Smooth muscle cell (in vitro differentiated cells): ENCODE measurements at regions not wholly inside any gene's neighbourhood (a gene's known extent, or its start where the extent isn't known, plus 50 kb on each side); places are given as distances from the start of the nearest gene placed in this dataset.

ENCODE experiments used
- DNase-seq: peaks from one replicate; lab custom pipeline; 2025; ENCODE audit not compliant: unreplicated experiment; lab: John Stamatoyannopoulos, UW
- H2AFZ ChIP-seq: fragments of 200-600 bp; sonication (generic); 2 replicates; pipeline ENCODE4 v1.6.0; 2016; ENCODE audit warnings: antibody characterized with exemption, low read depth, mild to moderate bottlenecking
- H3F3A ChIP-seq: fragments of 200-600 bp; sonication (generic); 2 replicates; pipeline ENCODE4 v1.6.0; 2017; ENCODE audit warnings: antibody characterized with exemption, low read depth
- H3K27ac ChIP-seq: fragments of 200-600 bp; sonication (generic); 2 replicates; pipeline ENCODE4 v1.5.1; 2016; ENCODE audit warnings: low read depth, mild to moderate bottlenecking
- H3K27me3 ChIP-seq: fragments of 200-600 bp; sonication (generic); 2 replicates; pipeline ENCODE4 v1.6.1; 2016; ENCODE audit warnings: low read depth, mild to moderate bottlenecking
- H3K36me3 ChIP-seq: fragments of 200-600 bp; sonication (generic); 2 replicates; pipeline ENCODE4 v1.5.1; 2016; ENCODE audit warnings: low read depth
- H3K4me1 ChIP-seq: fragments of 200-600 bp; sonication (generic); 2 replicates; pipeline ENCODE4 v1.5.1; 2016; ENCODE audit warnings: low read depth
- H3K4me2 ChIP-seq: fragments of 200-600 bp; sonication (generic); 2 replicates; pipeline ENCODE4 v1.6.0; 2016; ENCODE audit warnings: mild to moderate bottlenecking
- H3K4me3 ChIP-seq: fragments of 200-600 bp; sonication (generic); 2 replicates; pipeline ENCODE4 v1.5.1; 2016; ENCODE audit warnings: mild to moderate bottlenecking
- H3K79me2 ChIP-seq: fragments of 200-600 bp; sonication (generic); 2 replicates; pipeline ENCODE4 v1.6.0; 2016; ENCODE audit warnings: low read depth, mild to moderate bottlenecking
- H3K9ac ChIP-seq: fragments of 200-600 bp; sonication (generic); 2 replicates; pipeline ENCODE4 v1.6.0; 2016; ENCODE audit warnings: low read depth
- H3K9me3 ChIP-seq: fragments of 200-600 bp; sonication (generic); replicated peaks from 2 replicates; pipeline ENCODE4 v1.5.1; 2016; ENCODE audit warnings: low read depth
- H4K20me1 ChIP-seq: fragments of 200-600 bp; sonication (generic); 2 replicates; pipeline ENCODE4 v1.6.0; 2016; ENCODE audit warnings: low read depth
- WGBS: methylation state at CpG from one replicate; pipeline ENCODE4 v1.1.7; 2016; ENCODE audit warnings: low lambda C conversion rate; 5-methylcytosine and 5-hydroxymethylcytosine counted together
- TF ChIP-seq, protein P1 (sequence below): fragments of 200-600 bp; sonication (generic); IDR thresholded peaks from 2 replicates; pipeline ENCODE4 v1.5.1; 2017; ENCODE audit warnings: borderline replicate concordance, mild to moderate bottlenecking, antibody characterized with exemption; ENCODE audit not compliant: insufficient read depth, poor library complexity, severe bottlenecking

DNA sequence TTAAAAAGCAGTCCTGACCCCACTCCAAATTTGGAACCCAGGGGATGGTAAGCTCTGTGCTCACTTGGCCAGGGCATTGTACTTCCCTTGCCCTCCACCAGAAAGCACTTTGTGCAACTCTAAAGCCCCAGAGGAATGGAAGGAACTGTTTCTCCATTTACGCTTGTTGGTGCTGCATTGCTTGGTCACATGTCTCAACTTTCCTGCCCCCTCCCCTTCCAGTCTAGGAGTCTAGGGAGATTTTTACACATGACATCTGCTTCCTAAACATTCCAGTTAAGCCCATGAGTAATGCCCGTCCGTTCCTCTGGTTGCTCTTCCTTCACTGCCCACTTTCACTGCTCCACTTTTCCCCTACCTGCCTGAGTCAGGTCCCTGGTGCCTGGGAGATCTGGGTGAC is 92.6 kb upstream of the MAP1LC3B2 start:
- Histone ChIP-seq H3K79me2 (no peaks in the 10 kb centered on the region), H3F3A (peaks cover 5% of the 10 kb centered on the region), H3K27me3 (no peaks in the 10 kb centered on the region), H3K4me2 (no peak overlapping the region), H3K27ac (no peak overlapping the region), H3K36me3 (no peaks in the 10 kb centered on the region), H3K9me3 (no peaks in the 10 kb centered on the region), H3K4me1 (no peaks in the 10 kb centered on the region), H2AFZ (no peak overlapping the region), H4K20me1 (no peaks in the 10 kb centered on the region), H3K9ac (no peak overlapping the region), H3K4me3 (no peak overlapping the region)
- 6% methylated on average over 3 of the region's 3 CpGs for WGBS
- TF ChIP-seq, protein P1, sequence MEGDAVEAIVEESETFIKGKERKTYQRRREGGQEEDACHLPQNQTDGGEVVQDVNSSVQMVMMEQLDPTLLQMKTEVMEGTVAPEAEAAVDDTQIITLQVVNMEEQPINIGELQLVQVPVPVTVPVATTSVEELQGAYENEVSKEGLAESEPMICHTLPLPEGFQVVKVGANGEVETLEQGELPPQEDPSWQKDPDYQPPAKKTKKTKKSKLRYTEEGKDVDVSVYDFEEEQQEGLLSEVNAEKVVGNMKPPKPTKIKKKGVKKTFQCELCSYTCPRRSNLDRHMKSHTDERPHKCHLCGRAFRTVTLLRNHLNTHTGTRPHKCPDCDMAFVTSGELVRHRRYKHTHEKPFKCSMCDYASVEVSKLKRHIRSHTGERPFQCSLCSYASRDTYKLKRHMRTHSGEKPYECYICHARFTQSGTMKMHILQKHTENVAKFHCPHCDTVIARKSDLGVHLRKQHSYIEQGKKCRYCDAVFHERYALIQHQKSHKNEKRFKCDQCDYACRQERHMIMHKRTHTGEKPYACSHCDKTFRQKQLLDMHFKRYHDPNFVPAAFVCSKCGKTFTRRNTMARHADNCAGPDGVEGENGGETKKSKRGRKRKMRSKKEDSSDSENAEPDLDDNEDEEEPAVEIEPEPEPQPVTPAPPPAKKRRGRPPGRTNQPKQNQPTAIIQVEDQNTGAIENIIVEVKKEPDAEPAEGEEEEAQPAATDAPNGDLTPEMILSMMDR: no peak
- DNase-seq: no peak

DNA sequence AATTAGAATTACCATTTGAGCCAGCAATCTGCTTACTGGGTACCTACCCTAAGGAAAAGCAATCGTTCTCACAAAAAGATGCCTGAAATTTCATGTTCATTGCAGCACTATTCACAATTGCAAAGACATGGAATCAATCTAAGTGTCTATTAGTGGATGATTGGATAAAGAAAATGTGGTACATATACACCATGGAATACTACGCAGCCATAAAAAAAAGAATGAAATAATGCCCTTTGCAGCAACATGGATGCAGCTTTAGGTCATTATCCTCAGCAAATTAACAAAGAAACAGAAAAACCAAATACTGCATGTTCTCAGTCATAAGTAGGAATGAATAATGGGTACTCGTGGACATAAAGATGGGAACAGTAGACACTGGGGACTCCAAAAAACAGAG is 89.8 kb upstream of the MAP1LC3B2 start:
- H3K9ac ChIP-seq: no peak overlapping the region
- no peaks in the 10 kb centered on the region for H3K79me2 ChIP-seq
- no peaks in the 10 kb centered on the region for H3K36me3 ChIP-seq
- no peak for DNase-seq
- no peak overlapping the region for H3K4me3 ChIP-seq
- no peak overlapping the region for H2AFZ ChIP-seq
- H3K9me3 ChIP-seq: no peaks in the 10 kb centered on the region
- no peak overlapping the region for H3K4me2 ChIP-seq
- H3K4me1 ChIP-seq: no peaks in the 10 kb centered on the region
- H3K27me3 ChIP-seq: no peaks in the 10 kb centered on the region
- peaks cover 5% of the 10 kb centered on the region for H3F3A ChIP-seq
- no peaks in the 10 kb centered on the region for H4K20me1 ChIP-seq
- no peak overlapping the region for H3K27ac ChIP-seq
- 74% methylated on average over 3 of the region's 3 CpGs for WGBS
- TF ChIP-seq, protein P1: no peak

DNA sequence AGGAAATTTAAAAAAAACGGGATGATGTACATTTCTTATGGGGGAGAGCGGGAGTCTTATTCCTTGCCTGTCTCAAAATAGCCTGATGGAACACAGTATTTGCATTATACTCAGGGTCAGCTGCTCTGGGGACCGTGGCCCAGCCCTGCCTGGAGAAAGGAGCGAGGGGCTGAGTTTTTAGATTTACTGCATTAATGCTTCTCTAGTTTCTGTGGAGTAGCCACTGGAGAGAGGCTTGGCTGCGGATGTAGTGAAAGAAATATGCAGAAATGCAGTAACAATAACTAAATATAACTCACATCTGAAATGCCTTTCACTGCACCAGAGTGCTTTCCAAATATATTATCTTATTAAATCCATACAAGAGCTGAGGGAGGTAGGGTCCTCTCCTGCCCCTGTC is 87.6 kb upstream of the MAP1LC3B2 start:
- Histone ChIP-seq H3K4me1 (no peaks in the 10 kb centered on the region), H2AFZ (no peak overlapping the region), H3K27ac (no peak overlapping the region), H3K9me3 (no peaks in the 10 kb centered on the region), H3K27me3 (no peaks in the 10 kb centered on the region), H3K79me2 (no peaks in the 10 kb centered on the region), H3K36me3 (no peaks in the 10 kb centered on the region), H3K4me2 (no peak overlapping the region), H4K20me1 (no peaks in the 10 kb centered on the region), H3K9ac (no peak overlapping the region), H3F3A (no peaks in the 10 kb centered on the region), H3K4me3 (no peak overlapping the region)
- WGBS: 89% methylated on average over 5 of the region's 5 CpGs
- DNase-seq: no peak
- TF ChIP-seq, protein P1: no peak

DNA sequence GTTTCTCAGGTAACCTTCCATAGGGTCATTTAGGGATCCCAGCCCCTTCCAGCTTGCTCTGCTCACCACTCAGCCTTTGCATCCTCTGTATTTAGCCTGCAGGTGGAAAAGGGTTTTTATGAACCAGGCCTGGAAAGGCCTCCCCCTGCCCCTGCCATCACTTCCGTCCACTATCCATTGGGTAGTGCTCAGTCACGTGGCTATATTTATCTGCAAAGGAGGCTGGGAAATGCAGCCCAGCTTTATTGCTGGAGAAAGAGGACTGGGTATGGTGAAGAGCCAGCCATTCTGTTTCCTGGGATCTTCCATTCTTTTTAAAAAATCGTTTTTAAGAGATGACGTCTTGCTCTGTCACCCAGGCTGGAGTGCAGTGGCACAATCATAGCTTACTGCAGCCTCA is 87.0 kb upstream of the MAP1LC3B2 start:
- Histone ChIP-seq H3K27me3 (no peaks in the 10 kb centered on the region), H3F3A (no peaks in the 10 kb centered on the region), H2AFZ (no peak overlapping the region), H3K27ac (no peak overlapping the region), H3K9me3 (no peaks in the 10 kb centered on the region), H3K36me3 (no peaks in the 10 kb centered on the region), H3K9ac (no peak overlapping the region), H3K4me2 (no peak overlapping the region), H3K79me2 (no peaks in the 10 kb centered on the region), H4K20me1 (no peaks in the 10 kb centered on the region), H3K4me3 (no peak overlapping the region), H3K4me1 (no peaks in the 10 kb centered on the region)
- WGBS: 83% methylated on average over 4 of the region's 4 CpGs
- TF ChIP-seq, protein P1: no peak
- DNase-seq: no peak
